ENCODE measurements at regions not wholly inside any gene's neighbourhood (a gene's known extent, or its start where the extent isn't known, plus 50 kb on each side); places are given as distances from the start of the nearest gene placed in this dataset.

- DNase-seq: no peak
Observed at GRCh38 chr9:135009794-135010585, 77.5 kb upstream of the OLFM1 start.

GRCh38 chr9:135010586-135010860, 76.9 kb upstream of the OLFM1 start:
- no peak for DNase-seq

- no peak for DNase-seq
Observed at GRCh38 chr9:135010921-135011320, 76.5 kb upstream of the OLFM1 start.

- DNase-seq: no peak
Observed at GRCh38 chr9:135012166-135012565, 75.3 kb upstream of the OLFM1 start.

- no peak for DNase-seq
Observed at GRCh38 chr9:135014311-135015010, 73.0 kb upstream of the OLFM1 start.

- DNase-seq: no peak
Observed at GRCh38 chr9:135015096-135015495, 72.4 kb upstream of the OLFM1 start.

GRCh38 chr9:135015565-135015964, 71.9 kb upstream of the OLFM1 start:
- no peak for DNase-seq

GRCh38 chr9:135016037-135016640, 71.3 kb upstream of the OLFM1 start:
- DNase-seq: no peak

GRCh38 chr9:135016876-135017275, 70.6 kb upstream of the OLFM1 start:
- DNase-seq: no peak

- no peak for DNase-seq
Observed at GRCh38 chr9:135017899-135018298, 69.6 kb upstream of the OLFM1 start.

- DNase-seq: no peak
Observed at GRCh38 chr9:135018306-135018915, 69.1 kb upstream of the OLFM1 start.

GRCh38 chr9:135019224-135019623, 68.2 kb upstream of the OLFM1 start:
- no peak for DNase-seq

- DNase-seq: no peak
Observed at GRCh38 chr9:135020481-135021392, 66.7 kb upstream of the OLFM1 start.

- DNase-seq: no peak
Observed at GRCh38 chr9:135021393-135021789, 66.1 kb upstream of the OLFM1 start.

GRCh38 chr9:135022191-135022870, 65.1 kb upstream of the OLFM1 start:
- no peak for DNase-seq

GRCh38 chr9:135023088-135023785, 64.2 kb upstream of the OLFM1 start:
- peak; percentile 97 for DNase-seq

GRCh38 chr9:135023786-135024405, 63.6 kb upstream of the OLFM1 start:
- DNase-seq: peak; percentile 48

GRCh38 chr9:135029463-135029862, 58.0 kb upstream of the OLFM1 start:
- no peak for DNase-seq

GRCh38 chr9:135029871-135030565, 57.5 kb upstream of the OLFM1 start:
- no peak for DNase-seq

- no peak for DNase-seq
Observed at GRCh38 chr9:135030566-135031226, 56.8 kb upstream of the OLFM1 start.

Data from islet precursor cell (in vitro differentiated cells).